Parathyroid adenoma (tissue), 2 donors: ENCODE measurements at regions not wholly inside any gene's neighbourhood (a gene's known extent, or its start where the extent isn't known, plus 50 kb on each side); places are given as distances from the start of the nearest gene placed in this dataset.

Experiments used
- H2AFZ ChIP-seq: fragments of 300-600 bp; sonication (generic); one replicate; pipeline ENCODE4 v1.7.0; 2017; ENCODE audit warnings: antibody characterized with exemption, mild to moderate bottlenecking
- H3K27ac ChIP-seq: fragments of 300-600 bp; sonication (generic); one replicate; pipeline ENCODE4 v1.7.0; 2017
- H3K27me3 ChIP-seq: fragments of 300-600 bp; sonication (generic); one replicate; pipeline ENCODE4 v1.7.0; 2017; ENCODE audit warnings: low read length; ENCODE audit not compliant: control insufficient read depth, insufficient read depth
- H3K36me3 ChIP-seq: fragments of 300-600 bp; sonication (generic); one replicate; pipeline ENCODE4 v1.7.0; 2017; ENCODE audit warnings: low read length; ENCODE audit not compliant: control insufficient read depth, insufficient read depth
- H3K4me1 ChIP-seq: fragments of 300-600 bp; sonication (generic); one replicate; pipeline ENCODE4 v1.7.0; 2017; ENCODE audit warnings: control low read depth
- H3K4me2 ChIP-seq: fragments of 300-600 bp; sonication (generic); one replicate; pipeline ENCODE4 v1.7.0; 2017; ENCODE audit warnings: low read length
- H3K4me3 ChIP-seq: fragments of 300-600 bp; sonication (generic); one replicate; pipeline ENCODE4 v1.7.0; 2017; ENCODE audit warnings: low read depth, low read length
- H3K79me2 ChIP-seq: fragments of 300-600 bp; sonication (generic); one replicate; pipeline ENCODE4 v1.7.0; 2017; ENCODE audit warnings: control low read depth
- H3K9ac ChIP-seq: fragments of 300-600 bp; sonication (generic); one replicate; pipeline ENCODE4 v1.7.0; 2017; ENCODE audit warnings: mild to moderate bottlenecking
- H3K9me3 ChIP-seq: fragments of 300-600 bp; sonication (generic); one replicate; pipeline ENCODE4 v1.7.0; 2017; ENCODE audit warnings: low read length; ENCODE audit not compliant: control insufficient read depth
- CTCF ChIP-seq: fragments of 300-600 bp; sonication (generic); IDR thresholded peaks from one replicate; pipeline ENCODE4 v1.7.0; 2017; ENCODE audit warnings: antibody characterized with exemption, mild to moderate bottlenecking
- donor health status: primary hyperparathyroidism.

GRCh38 chr2:176534798-176535466 is 265.7 kb downstream of the MTX2 start:
- Histone ChIP-seq H3K27me3 (no peaks in the 10 kb centered on the region), H3K79me2 (no peaks in the 10 kb centered on the region), H3K4me3 (no peak overlapping the region), H2AFZ (no peak overlapping the region), H3K9me3 (no peaks in the 10 kb centered on the region), H3K4me1 (no peaks in the 10 kb centered on the region), H3K4me2 (no peak overlapping the region), H3K27ac (no peak overlapping the region), H3K9ac (no peak overlapping the region), H3K36me3 (no peaks in the 10 kb centered on the region)
- no peak for TF ChIP-seq CTCF

GRCh38 chr2:176535467-176536113 is 266.3 kb downstream of the MTX2 start:
- Histone ChIP-seq H3K79me2 (no peaks in the 10 kb centered on the region), H3K36me3 (no peaks in the 10 kb centered on the region), H3K9ac (no peak overlapping the region), H3K4me1 (no peaks in the 10 kb centered on the region), H3K27ac (no peak overlapping the region), H2AFZ (no peak overlapping the region), H3K9me3 (no peaks in the 10 kb centered on the region), H3K27me3 (no peaks in the 10 kb centered on the region), H3K4me2 (no peak overlapping the region), H3K4me3 (no peak overlapping the region)
- no peak for TF ChIP-seq CTCF

- Histone ChIP-seq H3K27me3 (no peaks in the 10 kb centered on the region), H3K4me3 (no peak overlapping the region), H3K79me2 (no peaks in the 10 kb centered on the region), H3K4me2 (no peak overlapping the region), H3K9me3 (no peaks in the 10 kb centered on the region), H3K9ac (no peak overlapping the region), H2AFZ (no peak overlapping the region), H3K27ac (no peak overlapping the region), H3K4me1 (no peaks in the 10 kb centered on the region), H3K36me3 (no peaks in the 10 kb centered on the region)
- TF ChIP-seq CTCF, result no peak
Measured at GRCh38 chr2:176536439-176537133, 267.3 kb downstream of the MTX2 start.

GRCh38 chr2:176537932-176538331 is 268.7 kb downstream of the MTX2 start:
- TF ChIP-seq CTCF, result no peak
- Histone ChIP-seq H3K27me3 (no peaks in the 10 kb centered on the region), H3K9ac (no peak overlapping the region)

More at GRCh38 chr2:176537932-176538331, 268.7 kb downstream of the MTX2 start:
- Histone ChIP-seq H3K4me3 (no peak overlapping the region), H3K4me2 (no peak overlapping the region), H3K79me2 (no peaks in the 10 kb centered on the region), H2AFZ (no peak overlapping the region), H3K4me1 (no peaks in the 10 kb centered on the region), H3K9me3 (no peaks in the 10 kb centered on the region), H3K36me3 (no peaks in the 10 kb centered on the region), H3K27ac (no peak overlapping the region)
